SK-N-SH treated with all-trans-retinoic acid at 6 μM for 48 hours (cell line): ENCODE measurements at regions not wholly inside any gene's neighbourhood (a gene's known extent, or its start where the extent isn't known, plus 50 kb on each side); places are given as distances from the start of the nearest gene placed in this dataset.

Experiments used
- ATAC-seq: fragments of 200-7000 bp; cut with Tn5 transposase; 3 replicates; pipeline ENCODE4 v1.9.1; 2020; ENCODE audit warnings: mild to moderate bottlenecking, moderate library complexity
- ARNTL ChIP-seq: fragments of 450-650 bp; formaldehyde crosslinking; IDR thresholded peaks from 2 replicates; pipeline ENCODE4 v1.5.0; 2020; ENCODE audit warnings: low read depth, mild to moderate bottlenecking, moderate library complexity, borderline replicate concordance
- BACH2 ChIP-seq: fragments of 250-450 bp; sonication (Bioruptor Pico); IDR thresholded peaks from 2 replicates; pipeline ENCODE4 v1.9.0; 2021; ENCODE audit warnings: mild to moderate bottlenecking, borderline replicate concordance
- CSDC2 ChIP-seq: fragments of 250-450 bp; sonication (Bioruptor Pico); IDR thresholded peaks from 2 replicates; pipeline ENCODE4 v1.5.0; 2020; ENCODE audit warnings: mild to moderate bottlenecking, moderate library complexity
- ESRRG ChIP-seq: fragments of 250-450 bp; sonication (Bioruptor Pico); IDR thresholded peaks from 2 replicates; pipeline ENCODE4 v1.6.1; 2021; ENCODE audit warnings: mild to moderate bottlenecking
- GLIS3 ChIP-seq: fragments of 250-450 bp; sonication (Bioruptor Pico); IDR thresholded peaks from 2 replicates; pipeline ENCODE4 v1.5.0; 2020; ENCODE audit warnings: mild to moderate bottlenecking, moderate library complexity
- ISL1 ChIP-seq: fragments of 250-450 bp; sonication (Bioruptor Pico); IDR thresholded peaks from 2 replicates; pipeline ENCODE4 v2.1.2; 2022; ENCODE audit warnings: mild to moderate bottlenecking, moderate library complexity
- OSR1 ChIP-seq: fragments of 250-450 bp; sonication (Bioruptor Pico); IDR thresholded peaks from 2 replicates; pipeline ENCODE4 v1.8.0; 2022; ENCODE audit warnings: moderate library complexity, mild to moderate bottlenecking, inconsistent platforms
- PATZ1 ChIP-seq: fragments of 250-450 bp; sonication (Bioruptor Pico); IDR thresholded peaks from 2 replicates; pipeline ENCODE4 v1.8.0; 2020; ENCODE audit warnings: mild to moderate bottlenecking, moderate library complexity, borderline replicate concordance
- POU6F1 ChIP-seq: fragments of 250-450 bp; sonication (Bioruptor Pico); IDR thresholded peaks from 2 replicates; pipeline ENCODE4 v1.8.0; 2021; ENCODE audit warnings: low read depth, mild to moderate bottlenecking, moderate library complexity, borderline replicate concordance
- PPARA ChIP-seq: fragments of 250-450 bp; sonication (Bioruptor Pico); IDR thresholded peaks from 2 replicates; pipeline ENCODE4 v1.5.0; 2020; ENCODE audit warnings: mild to moderate bottlenecking, borderline replicate concordance
- RARB ChIP-seq: fragments of 250-450 bp; sonication (Bioruptor Pico); IDR thresholded peaks from 2 replicates; pipeline ENCODE4 v1.8.0; 2021; ENCODE audit warnings: mild to moderate bottlenecking, moderate library complexity
- SNAI2 ChIP-seq: fragments of 250-450 bp; sonication (Bioruptor Pico); IDR thresholded peaks from 2 replicates; pipeline ENCODE4 v1.5.0; 2020; ENCODE audit warnings: mild to moderate bottlenecking, moderate library complexity
- TCF4 ChIP-seq: fragments of 250-450 bp; sonication (Bioruptor Pico); IDR thresholded peaks from 2 replicates; pipeline ENCODE4 v1.8.0; 2021; ENCODE audit warnings: mild to moderate bottlenecking, moderate library complexity, borderline replicate concordance
- TOX ChIP-seq: fragments of 250-450 bp; sonication (Bioruptor Pico); IDR thresholded peaks from 2 replicates; pipeline ENCODE4 v1.8.0; 2021; ENCODE audit warnings: mild to moderate bottlenecking, moderate library complexity, borderline replicate concordance
- TSHZ2 ChIP-seq: fragments of 250-450 bp; sonication (Bioruptor Pico); IDR thresholded peaks from 2 replicates; pipeline ENCODE4 v1.5.0; 2020; ENCODE audit warnings: mild to moderate bottlenecking, moderate library complexity
- ZC3H10 ChIP-seq: fragments of 250-450 bp; sonication (Bioruptor Pico); IDR thresholded peaks from 2 replicates; pipeline ENCODE4 v1.5.1; 2021; ENCODE audit warnings: mild to moderate bottlenecking, moderate library complexity
- ZFP3 ChIP-seq: fragments of 250-450 bp; sonication (Bioruptor Pico); IDR thresholded peaks from 2 replicates; pipeline ENCODE4 v1.5.0; 2020; ENCODE audit warnings: mild to moderate bottlenecking, moderate library complexity
- ZFP30 ChIP-seq: fragments of 450-650 bp; formaldehyde crosslinking; IDR thresholded peaks from 2 replicates; pipeline ENCODE4 v1.5.0; 2022; ENCODE audit warnings: mild to moderate bottlenecking, moderate library complexity
- ZNF565 ChIP-seq: fragments of 450-650 bp; formaldehyde crosslinking; conservative IDR thresholded peaks from 2 replicates; pipeline ENCODE4 v1.5.0; 2020; ENCODE audit warnings: low read depth, mild to moderate bottlenecking, moderate library complexity
- ZNF70 ChIP-seq: fragments of 450-650 bp; formaldehyde crosslinking; IDR thresholded peaks from 2 replicates; pipeline ENCODE4 v1.5.0; 2020; ENCODE audit warnings: mild to moderate bottlenecking, moderate library complexity
- ZNF8 ChIP-seq: fragments of 450-650 bp; formaldehyde crosslinking; IDR thresholded peaks from 2 replicates; pipeline ENCODE4 v1.5.0; 2020; ENCODE audit warnings: mild to moderate bottlenecking, moderate library complexity
- TF ChIP-seq, protein P1 (sequence below): fragments of 250-450 bp; sonication (Bioruptor Pico); IDR thresholded peaks from 2 replicates; pipeline ENCODE4 v1.5.1; 2021; ENCODE audit warnings: mild to moderate bottlenecking, moderate library complexity
- TF ChIP-seq, protein P2 (sequence below): fragments of 250-450 bp; sonication (Bioruptor Pico); IDR thresholded peaks from 2 replicates; pipeline ENCODE4 v1.5.1; 2020; ENCODE audit warnings: low read depth, mild to moderate bottlenecking, moderate library complexity

DNA sequence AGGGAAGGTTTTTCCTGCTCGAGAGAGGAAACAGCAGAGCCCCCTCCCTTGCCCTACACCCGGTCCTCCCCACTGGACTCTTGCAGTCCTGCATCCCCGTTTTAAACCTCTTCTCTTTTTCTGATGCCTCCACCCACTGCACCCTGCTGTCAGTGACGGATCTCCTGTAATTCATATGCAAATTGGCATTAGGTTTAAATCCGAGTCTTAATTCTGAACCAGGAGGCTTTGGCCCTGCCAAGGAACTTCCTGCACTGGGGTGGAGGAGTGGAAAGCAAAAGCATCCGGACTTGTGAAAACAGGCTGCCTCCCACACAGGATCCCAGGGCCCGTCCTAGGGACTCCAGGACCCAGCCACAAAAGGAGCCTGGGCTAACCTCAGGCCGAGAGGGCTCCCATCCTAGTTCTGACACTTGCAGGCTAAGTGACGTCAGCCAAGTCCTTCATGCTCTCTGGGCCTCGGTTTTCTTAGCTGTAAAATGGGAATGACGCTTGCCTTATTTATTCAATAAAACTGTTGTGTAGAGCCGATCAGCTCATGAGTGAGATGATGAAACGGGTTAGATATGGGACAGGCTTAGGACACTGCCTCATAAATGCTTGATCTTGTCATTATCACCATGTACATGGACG lies 613.3 kb downstream of the AJAP1 start:
- no peak for ATAC-seq
- no peak for TF ChIP-seq TOX (CRISPR knock-in tag)
- no peak for TF ChIP-seq OSR1 (CRISPR knock-in tag)
- no peak for TF ChIP-seq ESRRG (CRISPR knock-in tag)
- no peak for TF ChIP-seq ZNF70
- TF ChIP-seq ARNTL (CRISPR knock-in tag), result no peak
- no peak for TF ChIP-seq ISL1 (CRISPR knock-in tag)
- no peak for TF ChIP-seq GLIS3 (CRISPR knock-in tag)
- no peak for TF ChIP-seq ZNF8 (CRISPR knock-in tag)

DNA sequence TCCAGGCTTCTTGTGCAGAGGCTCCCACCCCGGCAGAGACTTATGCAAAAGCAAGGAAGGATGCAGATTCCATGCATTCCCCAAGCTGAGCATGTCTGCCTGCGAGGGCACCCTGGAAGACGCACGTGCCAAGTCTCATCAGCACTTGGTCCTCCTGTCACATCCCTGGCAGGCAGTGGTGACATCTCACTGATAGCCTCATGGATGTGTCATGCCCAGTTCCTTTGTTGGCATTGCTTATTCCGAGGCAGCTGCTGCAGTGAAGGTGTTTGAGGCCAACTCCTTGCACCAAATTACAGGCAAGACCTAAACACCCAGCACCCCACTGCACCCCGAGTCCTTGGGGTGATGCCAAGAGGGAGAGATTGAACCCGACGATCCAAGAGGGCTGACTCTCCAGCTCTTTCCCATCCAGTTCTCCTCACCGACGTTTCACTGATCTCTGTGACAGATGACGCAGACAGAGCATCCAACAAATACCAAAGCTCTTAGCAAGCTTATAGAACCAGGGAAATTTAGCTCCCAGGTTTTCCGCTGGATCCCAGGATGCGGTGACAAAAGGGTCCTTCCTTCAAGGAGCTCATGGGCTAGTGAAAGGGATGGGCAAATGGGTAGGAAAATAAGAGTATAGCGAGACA lies 611.1 kb downstream of the AJAP1 start:
- TF ChIP-seq TSHZ2 (CRISPR knock-in tag) (no peak), TCF4 (CRISPR knock-in tag) (no peak), RARB (CRISPR knock-in tag) (no peak), ZNF565 (CRISPR knock-in tag) (no peak), POU6F1 (CRISPR knock-in tag) (no peak), ZNF8 (CRISPR knock-in tag) (no peak), ARNTL (CRISPR knock-in tag) (no peak), GLIS3 (CRISPR knock-in tag) (no peak), ZNF70 (no peak), CSDC2 (CRISPR knock-in tag) (no peak), PATZ1 (CRISPR knock-in tag) (no peak), ZFP3 (CRISPR knock-in tag) (no peak), OSR1 (CRISPR knock-in tag) (no peak), ZC3H10 (CRISPR knock-in tag) (no peak), ESRRG (CRISPR knock-in tag) (no peak), PPARA (CRISPR knock-in tag) (no peak)
- TF ChIP-seq, protein P1, sequence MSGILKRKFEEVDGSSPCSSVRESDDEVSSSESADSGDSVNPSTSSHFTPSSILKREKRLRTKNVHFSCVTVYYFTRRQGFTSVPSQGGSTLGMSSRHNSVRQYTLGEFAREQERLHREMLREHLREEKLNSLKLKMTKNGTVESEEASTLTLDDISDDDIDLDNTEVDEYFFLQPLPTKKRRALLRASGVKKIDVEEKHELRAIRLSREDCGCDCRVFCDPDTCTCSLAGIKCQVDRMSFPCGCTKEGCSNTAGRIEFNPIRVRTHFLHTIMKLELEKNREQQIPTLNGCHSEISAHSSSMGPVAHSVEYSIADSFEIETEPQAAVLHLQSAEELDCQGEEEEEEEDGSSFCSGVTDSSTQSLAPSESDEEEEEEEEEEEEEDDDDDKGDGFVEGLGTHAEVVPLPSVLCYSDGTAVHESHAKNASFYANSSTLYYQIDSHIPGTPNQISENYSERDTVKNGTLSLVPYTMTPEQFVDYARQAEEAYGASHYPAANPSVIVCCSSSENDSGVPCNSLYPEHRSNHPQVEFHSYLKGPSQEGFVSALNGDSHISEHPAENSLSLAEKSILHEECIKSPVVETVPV (CRISPR knock-in tag), result no peak
- TF ChIP-seq, protein P2, sequence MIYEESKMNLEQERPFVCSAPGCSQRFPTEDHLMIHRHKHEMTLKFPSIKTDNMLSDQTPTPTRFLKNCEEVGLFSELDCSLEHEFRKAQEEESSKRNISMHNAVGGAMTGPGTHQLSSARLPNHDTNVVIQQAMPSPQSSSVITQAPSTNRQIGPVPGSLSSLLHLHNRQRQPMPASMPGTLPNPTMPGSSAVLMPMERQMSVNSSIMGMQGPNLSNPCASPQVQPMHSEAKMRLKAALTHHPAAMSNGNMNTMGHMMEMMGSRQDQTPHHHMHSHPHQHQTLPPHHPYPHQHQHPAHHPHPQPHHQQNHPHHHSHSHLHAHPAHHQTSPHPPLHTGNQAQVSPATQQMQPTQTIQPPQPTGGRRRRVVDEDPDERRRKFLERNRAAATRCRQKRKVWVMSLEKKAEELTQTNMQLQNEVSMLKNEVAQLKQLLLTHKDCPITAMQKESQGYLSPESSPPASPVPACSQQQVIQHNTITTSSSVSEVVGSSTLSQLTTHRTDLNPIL (CRISPR knock-in tag), result no peak
- TF ChIP-seq, all 23 proteins: peak for 0
- ATAC-seq, result no peak

DNA sequence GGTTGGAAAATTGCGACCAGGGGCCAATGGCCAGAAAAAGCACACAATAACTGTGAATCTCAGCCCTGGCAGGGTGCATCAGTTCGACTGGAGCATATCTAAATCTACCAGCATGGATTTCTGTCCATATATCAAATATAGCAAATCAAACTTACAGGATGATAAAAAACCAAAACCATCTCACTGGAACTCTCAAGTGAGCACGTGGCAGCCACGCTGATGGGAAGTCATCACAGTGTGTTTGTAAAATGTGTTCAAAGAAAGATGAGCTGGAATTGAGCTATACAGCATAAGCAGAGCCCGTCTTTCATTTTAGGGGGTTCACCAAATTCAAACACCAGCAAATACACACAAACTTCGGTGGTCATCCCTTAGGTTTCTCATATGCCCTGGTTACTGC lies 610.1 kb downstream of the AJAP1 start:
- ATAC-seq, result no peak
- TF ChIP-seq ZNF8 (CRISPR knock-in tag) (no peak), ESRRG (CRISPR knock-in tag) (no peak), ZNF565 (CRISPR knock-in tag) (no peak), BACH2 (CRISPR knock-in tag) (no peak), RARB (CRISPR knock-in tag) (no peak), OSR1 (CRISPR knock-in tag) (no peak), PPARA (CRISPR knock-in tag) (no peak), GLIS3 (CRISPR knock-in tag) (no peak), CSDC2 (CRISPR knock-in tag) (no peak), PATZ1 (CRISPR knock-in tag) (no peak), SNAI2 (CRISPR knock-in tag) (no peak), ARNTL (CRISPR knock-in tag) (no peak), ZFP30 (CRISPR knock-in tag) (no peak)
- TF ChIP-seq, protein P1 (CRISPR knock-in tag), result no peak
